GM21367 (cell line): ENCODE measurements at regions not wholly inside any gene's neighbourhood (a gene's known extent, or its start where the extent isn't known, plus 50 kb on each side); places are given as distances from the start of the nearest gene placed in this dataset.
"Not testable (repeated sequence)": the region's sequence is repeated elsewhere in the genome, so short reads cannot be mapped to it uniquely, and the experiment has no call there.

Source experiments
- ATAC-seq: cut with Tn5 transposase; IDR thresholded peaks from one replicate; pipeline ENCODE4 v1.9.1; 2021; ENCODE audit not compliant: unreplicated experiment

DNA sequence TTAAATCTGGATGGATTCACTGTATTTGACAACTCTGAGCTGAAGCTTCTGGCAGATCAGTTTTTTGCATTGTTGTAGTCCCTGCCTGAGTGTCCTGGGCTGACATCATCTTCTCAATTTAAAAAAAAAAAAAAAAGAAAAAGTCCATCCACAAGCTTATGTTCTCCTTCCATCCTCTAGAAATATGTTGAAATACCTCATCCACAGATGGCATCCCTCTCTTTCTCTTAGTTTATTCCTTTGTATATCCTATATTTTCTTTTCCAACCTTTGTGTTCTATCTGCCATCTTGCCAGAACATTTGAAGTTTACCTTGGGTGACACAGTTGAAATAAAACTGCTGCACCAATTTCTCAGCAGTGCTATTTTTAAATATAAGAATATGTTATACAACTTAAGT lies 184.4 kb upstream of the PKN2 start:
- ATAC-seq, result no peak

DNA sequence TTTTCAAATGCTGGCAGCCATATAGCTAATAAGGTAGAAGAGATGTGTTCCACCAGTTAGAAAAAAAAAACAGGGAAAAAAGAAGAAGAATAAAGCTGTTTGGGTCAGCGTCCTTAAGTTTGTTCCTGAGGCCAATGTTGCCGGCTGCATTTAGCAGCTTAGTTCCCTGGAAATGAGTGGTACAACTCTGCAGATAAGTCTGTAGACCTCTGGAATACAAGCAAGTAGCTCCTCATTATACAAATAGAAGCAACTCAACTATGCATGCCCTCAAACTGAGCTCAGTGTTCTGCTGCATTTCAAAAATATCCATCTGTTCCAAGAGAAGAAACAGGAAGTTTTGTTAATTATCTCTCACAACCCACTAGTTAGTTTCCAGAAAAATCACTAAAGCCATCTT lies 181.2 kb upstream of the PKN2 start:
- no peak for ATAC-seq

DNA sequence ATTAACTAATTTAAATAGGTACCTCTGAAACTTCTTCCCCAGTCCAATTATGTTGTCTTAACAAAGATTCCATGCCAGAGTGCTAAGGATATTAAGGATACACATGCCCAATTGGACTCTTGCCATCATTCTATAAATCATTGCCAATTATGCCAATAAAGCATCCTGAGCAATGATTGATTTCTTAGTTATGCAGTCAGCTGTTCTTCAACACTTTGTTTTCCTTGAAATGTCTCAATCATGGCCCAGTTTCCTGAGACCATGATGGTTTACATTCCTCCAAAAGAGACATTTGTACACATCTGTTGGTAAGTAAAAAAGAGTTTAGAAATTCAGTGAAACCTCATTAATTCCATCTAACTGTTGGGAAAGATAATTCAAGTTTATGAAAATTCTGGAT lies 180.4 kb upstream of the PKN2 start:
- no peak for ATAC-seq

DNA sequence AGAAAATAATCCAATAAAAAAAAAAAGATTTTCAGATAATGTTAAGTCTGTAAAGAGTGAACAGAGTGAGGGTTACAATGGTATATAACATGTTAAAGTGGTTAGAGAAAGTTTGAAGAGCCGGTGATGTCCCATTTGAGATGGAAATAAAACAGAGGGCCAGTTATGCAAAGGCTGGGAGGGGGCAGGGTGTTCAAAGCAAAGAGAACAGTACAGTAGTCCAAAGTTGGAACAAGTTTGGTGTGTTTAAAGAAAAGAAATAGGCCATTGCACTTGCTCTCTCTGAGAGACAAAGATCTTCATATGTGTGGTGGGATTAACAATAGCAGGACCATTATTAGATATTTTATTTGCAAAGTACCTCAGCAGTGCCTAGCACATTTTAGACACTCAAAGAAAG lies 179.5 kb upstream of the PKN2 start:
- ATAC-seq, result no peak

DNA sequence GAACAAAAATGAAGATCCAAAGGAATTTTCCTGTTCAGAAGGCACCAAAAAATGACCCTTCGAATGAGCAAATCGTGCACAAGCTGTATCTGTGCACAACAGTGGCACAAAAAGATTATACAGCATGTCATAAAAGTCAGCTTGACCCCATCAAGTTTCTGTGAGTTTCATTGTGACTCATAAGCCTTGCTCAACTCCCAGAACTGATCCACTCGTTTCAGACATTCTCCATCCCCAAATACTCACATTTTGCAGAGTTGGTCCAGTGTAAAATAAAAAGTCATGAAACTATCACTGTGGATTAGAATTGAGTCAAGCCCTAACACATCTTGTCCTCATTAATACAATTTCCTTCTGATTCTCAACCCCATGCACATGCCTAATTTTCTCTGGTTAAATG lies 174.7 kb upstream of the PKN2 start:
- no peak for ATAC-seq

DNA sequence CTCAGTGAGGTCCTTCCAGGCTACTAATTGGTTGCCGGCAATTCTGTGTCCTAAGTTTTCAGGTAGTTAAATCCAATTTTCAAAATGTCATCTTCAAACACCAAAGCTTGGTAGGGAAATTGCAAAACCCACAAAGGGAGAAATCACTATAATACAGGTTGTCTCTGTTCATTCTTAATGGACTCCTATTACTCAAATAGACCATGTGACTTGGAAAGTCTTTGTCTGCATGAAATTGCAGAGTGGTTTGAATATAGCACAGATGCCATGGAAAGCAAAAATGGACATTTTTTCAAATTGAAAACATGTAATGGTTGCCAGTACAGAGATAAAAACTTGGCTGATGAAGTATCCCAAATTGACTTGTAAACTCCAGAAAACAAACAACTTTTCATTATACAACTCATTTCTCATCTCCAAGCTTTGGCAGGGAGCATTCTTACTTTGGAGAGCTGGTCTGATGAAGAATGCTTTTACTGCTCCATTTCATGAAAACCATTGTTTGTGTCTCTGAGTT lies 169.5 kb upstream of the PKN2 start:
- no peak for ATAC-seq

DNA sequence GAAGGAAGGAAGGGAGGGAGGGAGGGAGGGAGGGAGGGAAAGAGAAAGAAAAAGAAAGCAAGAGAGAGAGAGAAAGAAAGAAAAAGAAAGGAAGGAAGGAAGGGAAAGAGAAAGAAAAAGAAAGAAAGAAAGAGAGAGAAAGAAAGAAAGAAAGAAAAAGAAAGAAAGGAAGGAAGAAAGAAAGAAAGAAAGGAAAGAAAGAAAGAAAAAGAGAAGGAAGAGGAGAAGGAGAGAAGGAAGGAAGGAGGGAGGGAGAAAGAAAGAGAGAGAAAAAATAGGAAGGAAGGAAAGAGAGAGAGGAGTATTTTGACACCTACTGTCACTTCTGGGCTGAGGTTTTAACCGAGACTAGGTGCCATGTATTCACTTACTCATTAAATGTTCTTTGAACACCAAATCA lies 166.6 kb upstream of the PKN2 start:
- ATAC-seq, result not testable (repeated sequence)

DNA sequence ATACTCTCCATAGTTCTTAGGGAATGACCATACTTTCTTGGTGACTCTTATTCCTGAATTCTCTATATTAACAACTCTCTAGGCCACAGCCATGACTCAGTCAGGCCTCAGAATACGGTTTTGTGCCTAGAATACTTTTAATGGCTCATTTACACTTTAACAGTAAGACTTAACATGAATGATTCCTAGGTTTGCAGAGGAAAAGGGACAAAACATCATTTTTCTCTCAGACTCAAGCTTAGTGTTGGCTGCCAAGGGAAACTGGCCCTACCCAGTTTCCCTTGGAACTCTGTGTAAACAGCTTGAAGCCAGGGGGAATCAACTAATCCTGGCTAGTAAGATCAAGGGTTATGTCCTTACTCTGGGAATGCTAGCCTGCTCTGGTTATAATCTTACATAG lies 164.9 kb upstream of the PKN2 start:
- ATAC-seq, result no peak

DNA sequence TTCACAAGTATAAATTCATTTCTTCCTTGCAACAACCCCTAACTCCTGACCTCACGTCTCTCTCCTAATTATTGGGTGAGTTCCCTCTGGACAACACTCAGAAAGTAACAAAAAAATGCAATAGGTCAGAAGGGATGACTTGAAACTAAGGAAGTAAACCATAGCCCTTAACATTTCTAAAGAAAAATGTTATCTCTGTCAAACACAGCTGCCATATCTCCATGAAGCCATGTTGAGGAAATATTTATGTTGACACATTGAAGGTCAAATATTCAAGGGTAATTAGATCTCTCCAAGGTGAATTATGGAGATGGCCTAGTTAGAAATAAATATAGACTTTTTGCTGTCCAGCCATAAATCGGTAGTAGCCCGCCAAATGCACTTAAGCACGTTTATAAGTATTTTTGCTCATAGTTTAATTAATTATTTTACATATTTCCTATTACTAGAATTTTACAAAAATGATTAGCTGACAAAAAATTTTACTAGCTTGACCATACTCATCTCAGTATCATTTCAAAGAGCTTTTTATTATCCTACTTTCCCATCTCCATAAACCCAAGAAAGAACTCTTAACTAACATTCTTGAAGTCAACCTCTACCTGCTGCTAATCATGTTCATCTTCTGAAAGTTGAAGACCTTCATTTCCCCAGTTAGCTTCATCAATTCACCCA lies 160.1 kb upstream of the PKN2 start:
- no peak for ATAC-seq

DNA sequence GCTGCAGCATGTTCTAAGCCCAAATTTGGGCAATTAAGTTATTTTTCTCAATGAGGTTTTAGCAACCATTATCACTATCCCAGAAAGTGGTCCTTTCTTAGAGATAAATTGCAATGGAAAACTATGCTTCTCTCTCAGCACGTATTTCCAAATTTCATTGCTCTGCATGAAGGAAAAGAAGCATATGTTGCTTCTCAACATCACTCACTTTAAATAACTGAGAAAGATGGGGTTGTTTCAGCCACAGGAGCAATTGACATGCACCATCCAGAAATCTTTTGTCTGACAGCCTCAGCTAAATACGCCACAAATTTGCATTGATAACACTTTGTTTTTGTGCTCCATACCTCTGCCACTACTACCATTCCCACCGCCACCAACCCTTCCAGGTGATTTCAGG lies 157.6 kb upstream of the PKN2 start:
- ATAC-seq, result no peak

DNA sequence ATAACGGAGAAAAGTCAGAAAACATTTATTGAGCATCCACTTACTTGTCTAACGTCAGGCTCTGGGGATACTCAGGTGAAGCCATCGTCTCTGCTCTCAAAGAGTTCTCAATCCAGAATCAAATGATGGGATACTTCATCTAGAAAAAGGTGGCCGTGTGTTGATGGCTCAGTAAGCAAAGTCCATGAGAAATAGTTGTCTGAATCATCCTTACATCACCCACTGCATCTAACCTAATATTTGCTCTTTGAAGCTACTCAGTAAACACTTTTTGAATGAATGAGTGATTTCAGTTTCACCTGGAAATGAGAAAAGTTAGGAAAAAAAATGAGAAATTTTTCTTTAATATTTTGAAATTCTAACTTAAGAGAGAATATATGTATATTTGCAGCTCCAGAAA lies 155.3 kb upstream of the PKN2 start:
- ATAC-seq, result no peak

DNA sequence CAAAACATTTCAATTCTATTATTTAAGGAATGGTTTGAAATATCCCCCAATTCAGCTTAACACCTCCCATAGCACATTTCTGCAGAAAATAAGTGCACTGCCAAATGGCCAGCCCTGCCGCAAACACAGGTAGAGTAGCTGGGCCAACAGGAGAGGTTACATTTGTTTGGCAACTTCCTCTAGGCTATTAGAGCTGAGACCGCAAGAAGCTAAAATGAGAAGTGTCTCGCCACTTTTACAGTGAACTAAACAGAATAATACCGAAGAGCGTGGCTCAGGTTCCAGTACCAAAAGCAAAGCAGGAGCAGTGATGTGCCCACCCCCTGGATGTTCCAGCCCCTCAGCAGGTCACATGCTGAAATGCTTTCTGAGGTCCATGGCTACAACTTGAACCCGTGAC lies 154.5 kb upstream of the PKN2 start:
- ATAC-seq, result no peak

DNA sequence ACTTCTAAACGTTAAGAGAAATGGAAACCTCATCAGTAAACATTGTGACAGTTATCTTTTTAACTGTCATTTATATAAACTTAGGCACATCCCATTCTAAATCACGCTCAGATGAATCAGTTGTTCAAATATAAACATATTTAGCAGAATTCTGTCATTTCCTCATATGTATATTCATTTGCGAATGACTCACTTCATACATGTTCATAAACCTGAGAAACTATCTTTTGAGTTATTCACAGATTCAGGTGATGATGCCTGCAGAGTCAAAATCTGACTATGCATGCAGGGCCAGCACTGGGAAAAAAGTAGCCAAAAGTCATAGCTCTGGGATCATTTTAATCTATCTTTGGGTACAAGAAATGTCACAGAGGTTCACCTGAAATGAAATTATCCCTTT lies 153.8 kb upstream of the PKN2 start:
- no peak for ATAC-seq

DNA sequence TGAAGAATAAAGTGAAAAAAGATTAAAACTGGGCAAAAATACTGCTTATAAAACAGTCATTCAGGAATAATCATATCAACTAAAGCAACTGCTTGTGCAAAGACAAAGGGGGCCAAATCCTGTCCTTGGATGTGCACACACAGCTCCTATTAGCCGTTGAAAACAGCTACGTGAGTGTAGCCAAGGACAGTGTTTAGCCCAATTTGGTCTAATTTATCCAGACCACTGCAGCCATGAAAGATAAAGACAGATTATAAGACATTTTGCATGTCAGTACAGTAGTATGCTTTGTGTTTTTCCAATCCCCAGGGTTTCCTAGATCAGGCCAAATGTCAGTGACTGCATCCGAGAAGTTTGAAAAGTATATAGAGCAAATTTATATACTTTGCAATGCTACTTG lies 146.3 kb upstream of the PKN2 start:
- no peak for ATAC-seq

DNA sequence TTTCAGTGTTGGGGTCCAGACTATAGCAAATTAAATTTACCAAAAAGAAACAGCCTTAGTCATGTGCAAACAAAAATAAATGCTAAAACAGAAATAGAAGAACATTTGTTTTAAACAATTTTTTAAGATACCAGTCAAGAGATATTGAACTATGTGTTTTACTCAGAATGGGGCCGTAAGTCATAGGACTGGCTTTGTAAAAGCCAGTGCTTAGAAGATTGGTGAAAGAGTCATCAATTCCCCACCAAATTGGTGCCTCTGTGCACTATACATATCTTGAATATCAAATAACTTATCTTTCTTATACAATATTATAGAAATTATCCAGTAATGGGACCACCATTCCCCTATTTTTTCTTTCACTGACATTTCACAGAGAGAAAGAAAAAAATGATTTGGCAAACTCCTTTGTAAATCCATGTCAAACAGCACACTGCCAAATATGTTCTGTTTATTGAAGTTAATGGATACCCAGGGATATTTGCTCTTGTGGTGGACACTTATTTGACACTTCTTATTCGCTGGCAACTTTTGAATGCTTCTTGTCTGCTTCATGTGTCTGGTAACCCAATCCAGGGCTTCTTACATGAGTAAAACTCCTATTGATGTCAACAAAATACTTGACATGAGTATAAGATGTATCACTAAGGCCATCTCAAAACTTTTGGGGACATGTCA lies 145.7 kb upstream of the PKN2 start:
- ATAC-seq, result no peak

DNA sequence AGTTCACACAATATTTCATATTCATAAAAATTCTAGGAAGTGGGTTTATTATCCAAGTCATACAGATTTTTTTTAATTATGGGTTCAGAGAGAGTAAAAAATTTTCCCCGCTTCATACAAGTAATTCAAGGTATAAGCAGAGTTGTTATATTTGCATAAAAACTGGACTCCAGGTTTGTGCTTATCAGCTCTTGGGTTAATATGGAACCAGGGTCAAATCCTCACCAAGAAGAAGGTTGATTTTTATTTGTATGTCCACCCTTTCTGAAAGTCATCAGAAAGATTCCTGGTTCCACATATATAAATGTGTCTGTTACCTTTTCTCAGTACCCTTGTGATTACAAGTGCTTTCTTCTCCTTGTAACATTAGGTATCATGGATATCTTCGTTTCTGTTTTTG lies 143.8 kb upstream of the PKN2 start:
- ATAC-seq, result no peak

DNA sequence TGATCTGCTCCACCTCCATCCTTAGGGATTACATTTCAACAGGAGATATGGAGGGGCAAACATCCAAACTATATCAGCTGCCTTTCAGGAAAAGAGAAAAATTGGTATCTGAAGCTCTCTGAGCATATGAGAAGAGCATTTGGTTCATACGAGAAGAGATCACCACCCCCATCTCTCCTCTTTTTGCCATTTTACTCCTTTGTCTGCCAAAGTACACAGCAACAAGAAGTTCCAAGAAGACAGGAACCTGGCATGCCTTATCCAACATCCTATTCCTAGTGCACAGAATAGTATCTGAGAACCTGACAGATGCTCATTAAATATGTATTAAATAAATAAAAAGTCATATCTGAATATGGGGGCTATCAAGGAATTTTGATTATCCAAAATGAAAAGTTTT lies 142.5 kb upstream of the PKN2 start:
- ATAC-seq, result no peak

DNA sequence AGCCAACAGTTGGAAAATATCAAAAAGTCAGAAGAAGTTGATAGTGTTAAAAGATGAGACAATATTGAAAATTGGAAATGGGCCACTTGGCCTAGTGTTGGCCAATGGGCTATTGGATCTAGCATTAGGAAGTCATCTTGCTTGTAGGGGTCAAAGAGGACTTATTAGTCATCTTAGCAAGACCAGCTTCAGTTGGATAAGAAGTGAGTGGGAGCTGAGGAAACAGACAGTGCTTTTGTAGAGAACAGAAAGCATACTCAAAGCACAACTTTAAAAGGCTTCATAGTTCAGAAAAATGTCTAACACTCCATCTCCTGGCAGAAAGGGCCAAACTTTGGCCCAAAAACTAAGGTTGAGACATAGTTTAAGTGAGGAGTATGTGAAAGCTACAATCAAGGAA lies 139.9 kb upstream of the PKN2 start:
- ATAC-seq, result no peak

DNA sequence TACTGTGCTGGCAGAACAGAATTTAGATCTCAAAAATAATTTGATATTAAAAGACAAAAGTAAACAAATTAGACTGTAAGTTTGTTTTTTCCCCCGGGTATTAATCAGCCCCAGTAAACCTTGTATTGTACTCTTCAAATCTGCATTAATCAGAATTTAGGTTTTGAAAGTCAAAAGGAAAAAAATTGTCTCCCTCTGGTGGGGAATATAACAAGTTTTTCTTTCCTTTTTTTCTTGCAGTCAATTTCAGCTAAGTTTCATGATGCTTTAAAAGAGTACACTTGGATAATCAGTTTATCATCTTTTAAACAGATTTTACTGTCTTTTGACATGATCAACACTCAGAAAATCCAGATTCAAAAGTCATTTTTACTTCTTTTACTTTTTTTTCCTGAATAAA lies 134.5 kb upstream of the PKN2 start:
- ATAC-seq, result no peak

DNA sequence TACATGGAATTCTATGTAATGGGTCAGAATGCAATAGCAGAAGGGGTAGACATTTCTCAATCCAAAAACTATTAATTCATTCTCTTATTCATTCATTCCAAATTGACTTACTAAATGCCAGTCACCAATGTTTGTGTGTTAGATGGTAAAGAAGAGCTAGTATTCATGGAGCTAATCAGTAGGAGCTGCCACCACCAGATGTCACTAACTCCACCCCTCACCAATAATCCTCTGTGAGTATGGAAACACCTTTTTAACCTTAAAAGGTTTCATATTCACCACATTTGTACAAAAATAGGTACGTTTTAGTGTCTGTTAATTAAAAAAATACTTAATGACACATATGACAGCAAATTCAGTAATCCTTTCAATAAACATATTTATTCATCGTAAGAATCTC lies 131.8 kb upstream of the PKN2 start:
- no peak for ATAC-seq

DNA sequence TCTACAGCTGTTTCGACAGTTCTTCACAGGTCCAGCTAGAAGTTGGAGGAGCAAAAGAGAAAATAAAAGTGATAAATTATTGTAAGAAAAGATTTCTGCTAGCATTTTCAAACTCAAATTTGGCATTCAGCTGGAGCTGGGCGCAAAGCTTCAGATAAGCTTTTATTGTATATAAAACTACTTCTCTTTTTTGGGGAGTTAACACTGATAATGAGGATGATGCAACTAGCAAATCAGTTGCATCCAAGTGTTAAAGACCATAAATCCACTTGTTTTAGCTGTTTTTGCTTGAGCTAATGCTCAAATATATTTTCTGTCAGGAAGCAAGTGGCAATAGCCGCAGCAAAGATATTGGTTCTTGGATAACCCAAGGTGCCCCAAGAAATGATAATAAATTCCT lies 127.1 kb upstream of the PKN2 start:
- ATAC-seq, result no peak

DNA sequence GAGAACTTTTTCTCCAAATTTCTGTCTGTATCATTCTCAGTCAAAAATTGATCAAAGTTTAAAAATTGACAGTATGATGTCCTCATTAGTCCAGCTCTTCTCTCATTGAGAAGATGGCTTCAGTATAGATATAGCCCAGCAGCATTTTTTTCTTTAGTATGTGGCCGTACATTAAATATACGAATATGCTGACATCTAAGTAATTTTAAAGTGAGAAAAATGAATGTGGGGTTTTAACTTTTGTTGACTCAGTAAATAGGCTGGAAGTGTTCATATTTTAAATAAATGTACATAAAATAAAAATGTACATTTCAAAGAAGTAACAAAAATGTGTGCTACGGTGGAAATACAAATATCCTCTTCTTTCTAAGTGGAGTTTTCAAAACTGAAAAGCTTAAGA lies 123.5 kb upstream of the PKN2 start:
- no peak for ATAC-seq

DNA sequence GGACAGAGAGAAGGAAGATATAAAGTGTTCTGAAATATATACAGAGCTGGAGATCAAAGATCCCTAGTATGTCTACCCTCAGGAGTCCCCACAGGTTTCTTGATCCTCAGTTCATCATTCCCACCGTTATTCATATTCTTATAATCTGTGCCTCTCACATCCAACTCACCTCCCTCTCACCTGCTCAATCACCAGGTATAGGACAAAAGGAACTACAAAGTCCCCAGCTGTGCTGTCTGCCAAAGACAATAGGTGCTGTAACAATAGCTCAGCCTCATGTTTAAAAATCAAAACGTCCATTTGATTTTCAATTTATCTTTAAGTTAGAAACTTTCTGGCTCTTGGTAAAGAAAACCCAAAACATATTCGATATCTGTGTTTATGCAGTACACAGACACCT lies 121.1 kb upstream of the PKN2 start:
- ATAC-seq, result no peak
